ENCODE measurements at regions not wholly inside any gene's neighbourhood (a gene's known extent, or its start where the extent isn't known, plus 50 kb on each side); places are given as distances from the start of the nearest gene placed in this dataset.

GRCh38 chr1:118317842-118318614 is 133.0 kb upstream of the SPAG17 start:
- TF ChIP-seq, protein P1, sequence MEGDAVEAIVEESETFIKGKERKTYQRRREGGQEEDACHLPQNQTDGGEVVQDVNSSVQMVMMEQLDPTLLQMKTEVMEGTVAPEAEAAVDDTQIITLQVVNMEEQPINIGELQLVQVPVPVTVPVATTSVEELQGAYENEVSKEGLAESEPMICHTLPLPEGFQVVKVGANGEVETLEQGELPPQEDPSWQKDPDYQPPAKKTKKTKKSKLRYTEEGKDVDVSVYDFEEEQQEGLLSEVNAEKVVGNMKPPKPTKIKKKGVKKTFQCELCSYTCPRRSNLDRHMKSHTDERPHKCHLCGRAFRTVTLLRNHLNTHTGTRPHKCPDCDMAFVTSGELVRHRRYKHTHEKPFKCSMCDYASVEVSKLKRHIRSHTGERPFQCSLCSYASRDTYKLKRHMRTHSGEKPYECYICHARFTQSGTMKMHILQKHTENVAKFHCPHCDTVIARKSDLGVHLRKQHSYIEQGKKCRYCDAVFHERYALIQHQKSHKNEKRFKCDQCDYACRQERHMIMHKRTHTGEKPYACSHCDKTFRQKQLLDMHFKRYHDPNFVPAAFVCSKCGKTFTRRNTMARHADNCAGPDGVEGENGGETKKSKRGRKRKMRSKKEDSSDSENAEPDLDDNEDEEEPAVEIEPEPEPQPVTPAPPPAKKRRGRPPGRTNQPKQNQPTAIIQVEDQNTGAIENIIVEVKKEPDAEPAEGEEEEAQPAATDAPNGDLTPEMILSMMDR (IDR thresholded peaks at IDR 0.05; ENCODE audit: low read length): no peak
- TF ChIP-seq EZH2 (IDR thresholded peaks at IDR 0.05; ENCODE audit: borderline replicate concordance, low read length): no peak
